PC-9 (cell line): ENCODE measurements at regions not wholly inside any gene's neighbourhood (a gene's known extent, or its start where the extent isn't known, plus 50 kb on each side); places are given as distances from the start of the nearest gene placed in this dataset.
"Not testable (repeated sequence)": the region's sequence is repeated elsewhere in the genome, so short reads cannot be mapped to it uniquely, and the experiment has no call there.

ENCODE experiments used
- CTCF ChIP-seq: fragments of 200-600 bp; sonication (generic); conservative IDR thresholded peaks from 2 replicates; pipeline ENCODE4 v1.6.1; 2017; ENCODE audit warnings: mixed run types, antibody characterized with exemption, mild to moderate bottlenecking, moderate library complexity
- EZH2 ChIP-seq: fragments of 200-600 bp; sonication (generic); IDR thresholded peaks from 2 replicates; pipeline ENCODE4 v1.8.0; 2017; ENCODE audit warnings: antibody characterized with exemption, low read depth

DNA sequence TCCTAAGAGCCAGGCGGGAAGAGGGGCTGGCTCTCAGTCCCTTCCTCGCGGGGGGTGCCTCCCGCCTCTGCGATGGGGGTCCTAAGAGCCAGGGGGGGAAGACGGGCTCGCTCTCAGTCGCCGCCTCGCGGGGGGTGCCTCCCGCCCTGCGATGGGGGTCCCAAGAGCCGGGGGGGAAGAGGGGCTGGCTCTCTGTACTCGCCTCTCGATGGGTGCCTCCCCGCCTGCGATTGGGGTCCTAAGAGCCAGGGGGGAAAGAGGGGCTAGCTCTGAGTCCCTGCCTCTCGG is 2326.1 kb upstream of the PCDH20 start:
- not testable (repeated sequence) for TF ChIP-seq CTCF, EZH2
